ENCODE measurements at regions not wholly inside any gene's neighbourhood (a gene's known extent, or its start where the extent isn't known, plus 50 kb on each side); places are given as distances from the start of the nearest gene placed in this dataset.

DNA sequence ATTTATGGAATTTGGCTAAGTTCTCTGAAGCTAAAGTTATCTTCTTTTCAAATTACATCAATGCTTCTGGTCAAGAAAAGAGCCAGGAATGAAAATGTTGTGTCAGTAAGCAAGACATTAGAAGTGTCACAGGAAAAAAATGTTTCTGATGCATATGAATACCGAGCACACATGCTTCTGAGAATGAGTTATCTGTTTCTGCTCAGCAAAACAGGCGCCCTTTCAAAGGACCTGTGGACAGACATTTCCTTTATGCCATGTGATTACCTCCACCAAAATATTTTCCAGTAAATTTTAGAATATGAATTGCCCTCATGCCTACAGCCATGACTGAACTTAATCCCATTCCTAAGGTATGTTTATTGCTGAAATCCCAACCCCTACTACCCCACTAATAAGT, 55.4 kb upstream of the RNF180 start:
- FAIRE-seq = no peak

DNA sequence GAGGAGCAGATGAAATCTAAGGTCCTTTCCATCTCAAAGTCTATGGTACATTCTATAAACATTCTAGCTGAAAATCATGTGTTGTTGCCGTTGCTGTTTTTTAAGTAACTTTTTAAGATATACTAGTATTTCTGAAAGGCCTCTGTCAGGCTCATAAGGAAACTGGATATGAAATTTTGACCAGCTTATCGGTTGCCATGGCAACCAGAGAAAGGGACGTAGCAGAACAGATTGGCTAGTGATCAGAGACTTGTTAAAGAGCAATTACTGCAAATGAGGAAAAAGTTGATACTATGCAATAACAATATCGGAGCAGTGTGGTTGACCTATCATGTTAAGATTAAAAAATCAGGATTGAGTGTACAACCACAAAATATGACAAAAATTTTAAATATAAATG, 57.0 kb upstream of the RNF180 start:
- FAIRE-seq = no peak

DNA sequence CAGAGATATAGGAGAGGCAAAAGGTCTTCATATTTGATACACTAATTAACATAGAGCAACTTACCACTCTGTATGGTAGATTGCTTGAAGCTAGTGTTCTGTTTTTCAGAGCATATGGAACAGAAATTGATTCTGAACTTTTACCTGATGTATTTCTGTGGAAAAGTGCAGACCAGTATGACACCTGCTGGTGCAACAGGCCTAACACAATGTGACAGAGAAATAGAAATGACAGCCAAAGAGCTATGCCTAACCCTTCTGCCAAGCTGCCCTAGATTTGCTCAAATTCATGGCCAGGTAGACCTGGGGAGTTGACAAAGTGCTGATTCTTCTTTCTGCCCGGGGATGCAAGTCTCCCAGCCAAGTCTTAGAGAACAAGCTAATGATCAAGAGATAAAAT, 65.4 kb upstream of the RNF180 start:
- no peak for FAIRE-seq

DNA sequence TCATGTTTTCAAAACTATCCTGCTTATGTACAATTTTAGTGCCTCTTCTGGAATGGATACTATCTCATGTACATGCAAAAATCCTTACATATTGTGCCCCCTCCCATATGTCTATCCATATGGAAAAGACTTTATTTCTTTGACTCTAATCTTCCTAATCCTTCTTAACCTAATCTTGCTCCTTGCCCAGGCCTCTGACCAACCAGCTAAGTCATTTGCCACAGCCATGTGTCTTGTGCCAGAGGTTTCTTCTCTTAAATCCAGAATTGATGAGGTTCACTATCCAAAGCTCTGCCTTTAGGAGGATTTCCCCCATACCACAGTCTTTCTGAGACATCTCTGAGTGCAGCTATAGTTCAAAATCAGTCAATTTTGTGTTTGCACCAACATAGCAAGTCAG, 68.9 kb upstream of the RNF180 start:
- no peak for FAIRE-seq

DNA sequence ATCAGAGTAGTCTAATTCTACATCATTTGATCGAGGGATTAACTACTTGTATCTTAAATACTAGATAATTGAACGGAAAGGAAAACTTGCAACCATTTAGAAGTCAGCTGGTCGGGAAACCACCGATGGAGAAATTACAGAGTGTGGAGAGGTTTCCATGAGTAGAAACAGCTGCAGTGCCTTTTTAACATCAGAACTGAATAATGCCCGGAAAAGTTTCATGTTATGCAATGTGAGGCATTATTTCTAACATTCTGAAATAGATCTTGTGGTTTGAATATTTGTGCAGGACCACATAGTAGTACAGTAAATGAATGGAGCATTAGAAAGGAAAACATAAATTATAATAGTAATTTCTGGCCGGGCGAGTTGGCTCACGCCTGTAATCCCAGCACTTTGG, 88.1 kb upstream of the RNF180 start:
- no peak for FAIRE-seq

DNA sequence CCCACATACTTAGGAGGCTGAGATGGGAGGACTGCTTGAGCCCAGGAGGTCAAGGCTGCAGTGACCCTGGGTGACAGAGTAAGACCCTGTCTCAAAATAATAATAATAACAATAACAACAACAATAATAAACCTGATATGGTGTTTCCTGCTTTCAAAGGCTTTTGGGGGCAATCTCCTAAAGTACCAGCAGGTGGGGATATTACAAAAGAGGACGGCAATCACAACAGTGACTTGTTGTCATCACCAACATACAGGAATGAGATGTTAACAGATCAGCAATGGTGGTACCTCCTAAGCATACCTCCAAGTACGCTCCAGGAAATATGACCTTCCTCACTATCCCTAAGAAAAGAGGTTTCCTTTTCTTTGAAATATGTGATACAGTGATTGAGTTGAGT, 91.1 kb upstream of the RNF180 start:
- peak; percentile 62 for FAIRE-seq

DNA sequence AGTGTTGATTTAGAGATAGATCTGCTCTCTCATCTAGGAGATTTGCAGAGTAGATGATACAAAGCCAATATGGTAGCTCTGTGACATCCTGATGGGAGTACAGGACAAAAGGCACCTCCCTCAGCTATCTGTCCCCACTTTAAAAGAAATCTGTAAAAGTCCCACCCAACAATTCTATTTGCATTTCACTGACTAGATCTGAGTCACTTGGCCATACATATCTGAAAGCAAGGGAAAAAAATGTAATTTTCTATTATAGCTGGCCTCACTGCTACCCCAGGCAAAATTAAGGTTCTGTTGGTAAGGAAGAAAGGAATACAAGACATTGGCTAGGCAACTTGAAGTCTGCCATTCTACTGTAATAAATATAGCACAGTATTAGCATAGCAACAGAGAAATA, 96.2 kb upstream of the RNF180 start:
- no peak for FAIRE-seq

DNA sequence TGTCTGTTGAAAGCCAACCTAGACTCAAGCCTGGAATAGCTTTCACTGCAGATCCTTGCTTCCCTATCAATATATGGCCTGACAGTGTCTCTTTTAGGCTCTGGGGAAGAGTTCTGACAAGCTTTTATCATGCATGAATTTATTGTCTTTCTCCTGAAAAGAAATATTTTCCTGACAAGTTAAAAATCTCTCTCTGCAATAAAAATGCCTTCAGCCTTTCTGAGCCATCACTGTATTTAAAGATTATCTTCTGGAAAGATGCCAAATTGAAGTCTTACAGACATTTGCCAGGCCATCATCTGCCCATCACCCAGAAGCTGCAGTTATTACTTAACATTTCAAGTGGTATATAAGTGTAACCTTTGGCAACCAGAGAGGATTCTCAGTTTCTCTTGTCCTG, 88.1 kb upstream of the HTR1A start:
- FAIRE-seq = no peak

DNA sequence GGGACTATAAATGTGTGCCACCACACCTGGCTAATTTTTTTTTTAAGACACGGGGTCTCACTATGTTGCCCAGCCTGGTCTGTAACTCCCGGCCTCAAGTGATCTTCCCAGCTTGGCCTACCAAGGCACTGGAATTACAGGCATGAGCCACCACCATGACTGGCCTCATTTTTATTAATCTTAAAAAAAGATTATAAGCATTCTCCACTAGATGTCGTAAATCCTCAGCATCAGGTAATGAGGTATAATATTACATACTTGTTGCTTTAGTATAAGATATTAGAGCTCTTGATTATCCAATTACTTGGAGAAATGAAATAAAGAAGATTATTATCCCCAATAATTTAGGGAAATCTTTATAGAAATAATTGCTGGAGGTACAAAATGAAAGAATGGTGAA, 78.2 kb upstream of the HTR1A start:
- no peak for FAIRE-seq

DNA sequence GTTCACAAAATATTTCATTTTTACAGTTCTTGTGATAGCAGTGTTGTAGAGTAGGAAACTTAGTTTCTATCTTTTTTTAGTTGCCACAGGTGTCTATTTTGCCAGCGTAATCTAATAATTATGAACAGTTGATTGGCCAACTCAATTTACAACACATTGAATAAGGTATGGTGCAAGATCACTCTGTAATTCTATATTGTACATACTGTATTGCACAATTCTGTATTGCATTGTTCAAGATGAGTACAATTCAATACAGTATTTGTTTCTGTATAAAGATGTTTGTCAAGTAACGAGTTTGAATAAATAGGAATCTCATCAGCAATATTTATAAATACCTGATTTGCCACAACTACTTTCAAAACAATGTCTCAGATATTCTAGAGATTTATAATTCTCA, 64.2 kb upstream of the HTR1A start:
- no peak for FAIRE-seq

DNA sequence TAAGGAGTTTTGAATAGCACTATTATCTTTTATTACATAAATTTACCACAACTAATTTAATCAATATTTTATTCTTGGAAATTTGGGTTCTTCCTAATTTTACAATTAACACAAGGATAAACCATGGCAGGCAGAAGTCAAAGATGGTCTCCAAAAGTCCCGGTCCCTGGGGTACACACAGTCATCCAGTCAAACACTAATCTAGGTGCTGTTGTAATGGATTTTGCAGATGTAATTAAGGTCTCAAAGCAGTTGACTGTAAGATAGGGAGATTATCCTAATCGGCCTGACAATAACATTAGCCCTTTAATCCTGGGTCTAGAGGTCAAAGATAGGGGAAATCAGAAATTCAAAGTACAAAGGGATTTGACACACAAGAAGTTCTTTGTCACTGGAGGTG, 57.5 kb upstream of the HTR1A start:
- no peak for FAIRE-seq

DNA sequence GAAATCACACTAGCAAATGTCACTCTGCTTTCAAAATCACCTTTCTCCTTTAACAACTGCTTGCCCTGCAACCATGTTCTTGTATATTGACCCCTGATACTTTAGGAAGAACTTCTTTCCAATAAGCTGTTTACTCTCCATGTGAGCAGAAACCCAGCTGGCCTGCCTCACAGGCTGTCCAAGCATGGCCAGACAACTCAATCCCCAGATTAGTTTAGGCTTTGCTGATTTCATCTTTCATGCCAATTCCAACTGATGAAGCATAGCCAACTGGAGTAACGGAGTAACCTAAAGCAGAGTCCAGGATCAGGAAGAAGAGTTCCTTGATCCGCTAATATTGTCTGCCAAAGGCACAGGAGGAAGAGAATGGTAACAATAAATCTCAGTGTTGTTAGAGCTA, 56.7 kb upstream of the HTR1A start:
- FAIRE-seq = no peak

DNA sequence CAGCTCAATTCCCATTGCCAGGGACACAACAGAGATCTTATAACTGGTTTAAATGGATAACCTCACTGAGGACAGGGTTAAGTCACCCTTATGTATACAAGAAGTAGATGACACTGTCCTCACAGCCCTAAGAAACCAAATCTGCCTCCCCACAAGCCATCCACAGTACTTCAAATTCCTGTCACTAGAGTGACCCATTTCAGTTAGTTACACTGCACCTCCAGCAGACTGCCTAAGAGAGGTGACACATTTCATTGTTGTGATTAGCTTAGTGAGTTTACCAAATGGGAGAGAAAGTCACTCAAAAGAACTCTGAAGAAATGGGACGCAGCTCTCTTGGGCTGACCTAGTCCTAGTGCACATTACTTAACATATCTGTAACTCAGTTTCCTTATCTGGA, 53.6 kb upstream of the HTR1A start:
- no peak for FAIRE-seq

Data from A204.1 (cell line).